BE2C (cell line): ENCODE measurements at regions not wholly inside any gene's neighbourhood (a gene's known extent, or its start where the extent isn't known, plus 50 kb on each side); places are given as distances from the start of the nearest gene placed in this dataset.

Experiments used
- DNase-seq: peaks from one replicate; pipeline ENCODE4 v3.0.0-alpha.2; 2020
- H3K27me3 ChIP-seq: fragments of 250-450 bp; sonication (Bioruptor Pico); 2 replicates; pipeline ENCODE4 v1.5.1; 2020; ENCODE audit warnings: mild to moderate bottlenecking
- H3K36me3 ChIP-seq: fragments of 250-450 bp; sonication (Bioruptor Pico); 2 replicates; pipeline ENCODE4 v1.5.1; 2020; ENCODE audit warnings: mild to moderate bottlenecking
- H3K4me1 ChIP-seq: fragments of 250-450 bp; sonication (Bioruptor Pico); 2 replicates; pipeline ENCODE4 v1.5.1; 2020
- H3K4me3 ChIP-seq: 2 replicates; pipeline ENCODE4 v1.5.1; 2011; ENCODE audit warnings: low read depth, low read length
- H3K9me3 ChIP-seq: fragments of 250-450 bp; sonication (Bioruptor Pico); 2 replicates; pipeline ENCODE4 v1.5.1; 2020
- CTCF ChIP-seq: IDR thresholded peaks from 2 replicates; pipeline ENCODE4 v1.5.1; 2012; ENCODE audit warnings: mild to moderate bottlenecking, low read depth, low read length

- H3K27me3 ChIP-seq: no peaks in the 10 kb centered on the region
- H3K4me1 ChIP-seq: no peaks in the 10 kb centered on the region
- TF ChIP-seq CTCF: no peak
- H3K4me3 ChIP-seq: no peak overlapping the region
- no peaks in the 10 kb centered on the region for H3K9me3 ChIP-seq
- no peak for DNase-seq
- H3K36me3 ChIP-seq: no peaks in the 10 kb centered on the region
Observed at GRCh38 chr4:160026721-160027120, 923.8 kb downstream of the RAPGEF2 start.

- no peak for TF ChIP-seq CTCF
- H3K4me3 ChIP-seq: no peak overlapping the region
- H3K9me3 ChIP-seq: no peaks in the 10 kb centered on the region
Observed at GRCh38 chr4:160034501-160034900, 931.6 kb downstream of the RAPGEF2 start.

GRCh38 chr4:160038615-160039014 is 935.7 kb downstream of the RAPGEF2 start:
- no peak for TF ChIP-seq CTCF
- Histone ChIP-seq H3K4me3 (no peak overlapping the region), H3K36me3 (no peaks in the 10 kb centered on the region), H3K9me3 (no peaks in the 10 kb centered on the region), H3K4me1 (no peaks in the 10 kb centered on the region; the same call in 1 of the 2 replicates), H3K27me3 (no peaks in the 10 kb centered on the region)
- DNase-seq: no peak

More at GRCh38 chr4:160034501-160034900, 931.6 kb downstream of the RAPGEF2 start:
- Histone ChIP-seq H3K36me3 (no peaks in the 10 kb centered on the region), H3K27me3 (no peaks in the 10 kb centered on the region), H3K4me1 (no peaks in the 10 kb centered on the region; the same call in 1 of the 2 replicates)
- no peak for DNase-seq

- no peaks in the 10 kb centered on the region for H3K36me3 ChIP-seq
- H3K9me3 ChIP-seq: no peaks in the 10 kb centered on the region
- no peaks in the 10 kb centered on the region for H3K4me1 ChIP-seq
- TF ChIP-seq CTCF: no peak
- no peaks in the 10 kb centered on the region for H3K27me3 ChIP-seq
- DNase-seq: no peak
- H3K4me3 ChIP-seq: no peak overlapping the region
Observed at GRCh38 chr4:160044693-160045092, 941.8 kb downstream of the RAPGEF2 start.

GRCh38 chr4:160082432-160083207 is 979.7 kb downstream of the RAPGEF2 start:
- Histone ChIP-seq H3K4me3 (no peak overlapping the region), H3K27me3 (no peaks in the 10 kb centered on the region), H3K4me1 (no peaks in the 10 kb centered on the region; the same call in 1 of the 2 replicates), H3K9me3 (no peaks in the 10 kb centered on the region), H3K36me3 (no peaks in the 10 kb centered on the region)
- DNase-seq: no peak
- TF ChIP-seq CTCF: no peak

GRCh38 chr4:160091631-160092030 is 988.8 kb downstream of the RAPGEF2 start:
- Histone ChIP-seq H3K27me3 (no peaks in the 10 kb centered on the region), H3K36me3 (no peaks in the 10 kb centered on the region), H3K9me3 (no peaks in the 10 kb centered on the region), H3K4me1 (no peaks in the 10 kb centered on the region), H3K4me3 (no peak overlapping the region)
- no peak for TF ChIP-seq CTCF
- DNase-seq: no peak
